Stimulated activated CD8-positive, alpha-beta memory T cell treated with anti-CD3 and anti-CD28 coated beads, Interleukin-7, amount 100 ng/mL, for 1 hour (primary cell): ENCODE measurements at regions not wholly inside any gene's neighbourhood (a gene's known extent, or its start where the extent isn't known, plus 50 kb on each side); places are given as distances from the start of the nearest gene placed in this dataset.

Experiments
- DNase-seq, 2 donors: peaks; one replicate each; pipeline ENCODE4 v3.0.0-alpha.2; 2020; ENCODE audit warnings: low read depth in 2 of 2

DNA sequence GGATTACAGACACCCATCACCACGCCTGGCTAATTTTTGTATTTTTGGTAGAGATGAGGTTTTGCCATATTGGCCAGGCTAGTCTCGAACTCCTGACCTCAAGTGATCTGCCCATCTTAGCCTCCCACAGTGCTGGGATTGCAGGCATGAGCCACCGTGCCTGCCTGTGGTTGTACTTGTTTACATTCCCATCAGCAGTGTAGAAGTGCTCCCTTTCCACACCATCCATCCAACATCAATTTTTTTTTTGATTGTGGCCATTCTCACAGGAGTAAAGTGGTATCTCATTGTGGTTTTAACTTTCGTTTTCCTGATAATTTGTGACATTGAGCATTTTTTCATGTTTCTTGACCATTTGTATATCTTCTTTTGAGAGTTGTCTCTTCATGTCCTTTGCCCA is 1019.4 kb upstream of the SLC10A2 start:
- DNase-seq, result no peak

DNA sequence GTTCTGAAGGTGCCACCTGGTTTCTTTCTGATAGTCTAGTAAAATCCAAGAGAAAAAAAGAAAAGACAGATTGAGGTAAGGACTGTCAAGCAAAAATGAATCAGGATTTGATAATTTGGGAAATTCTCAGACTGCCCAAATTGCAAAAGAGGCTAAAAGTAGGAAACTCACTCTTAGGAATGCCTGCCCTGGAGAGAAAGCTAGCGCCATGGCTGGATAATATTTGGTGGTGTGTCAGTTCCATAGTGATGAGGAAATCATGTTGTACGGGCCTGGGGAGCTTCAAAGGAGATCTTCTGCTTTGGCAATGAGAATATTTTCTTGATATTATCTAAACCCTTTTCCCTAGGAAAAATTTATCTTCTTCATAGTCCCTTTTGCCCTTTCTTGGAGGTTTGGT is 1008.1 kb upstream of the SLC10A2 start:
- DNase-seq, result no peak

DNA sequence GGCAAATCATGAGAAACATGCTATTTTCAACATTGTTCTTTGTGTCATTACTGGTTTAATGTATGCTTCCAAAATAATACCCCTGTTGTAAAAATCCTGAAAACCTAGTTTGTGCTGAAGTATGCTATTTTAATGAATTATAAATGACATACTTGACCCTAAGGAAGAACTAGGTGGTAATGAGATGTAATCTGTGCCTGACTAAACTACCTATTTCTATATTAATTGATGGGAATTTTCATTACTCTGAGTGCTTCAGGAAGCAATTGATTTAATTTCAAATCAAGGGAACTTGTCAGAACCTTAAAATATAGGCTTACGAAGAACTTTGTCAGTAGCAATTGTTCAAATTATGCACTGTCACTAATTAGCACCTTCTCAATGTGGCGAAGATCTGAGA is 1005.6 kb upstream of the SLC10A2 start:
- DNase-seq, result no peak

DNA sequence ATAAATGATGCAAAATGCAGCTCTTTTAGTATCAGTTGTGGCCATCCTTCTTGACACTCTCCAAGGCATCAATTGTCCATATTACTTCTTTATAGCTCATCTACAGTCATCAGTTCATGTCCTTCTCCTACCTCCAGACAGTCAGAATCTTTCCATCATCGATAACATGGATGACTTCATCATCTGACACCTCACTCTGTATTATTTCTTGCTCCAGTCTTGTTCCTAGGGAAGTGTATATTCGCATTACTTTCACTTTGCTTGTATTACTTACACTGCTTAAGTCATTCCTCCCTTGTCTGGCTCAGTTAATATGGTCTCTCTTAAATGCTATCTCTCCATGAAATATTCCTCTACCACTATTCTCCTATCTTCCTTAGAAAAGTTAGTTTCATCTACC is 999.1 kb upstream of the SLC10A2 start:
- DNase-seq, result no peak

DNA sequence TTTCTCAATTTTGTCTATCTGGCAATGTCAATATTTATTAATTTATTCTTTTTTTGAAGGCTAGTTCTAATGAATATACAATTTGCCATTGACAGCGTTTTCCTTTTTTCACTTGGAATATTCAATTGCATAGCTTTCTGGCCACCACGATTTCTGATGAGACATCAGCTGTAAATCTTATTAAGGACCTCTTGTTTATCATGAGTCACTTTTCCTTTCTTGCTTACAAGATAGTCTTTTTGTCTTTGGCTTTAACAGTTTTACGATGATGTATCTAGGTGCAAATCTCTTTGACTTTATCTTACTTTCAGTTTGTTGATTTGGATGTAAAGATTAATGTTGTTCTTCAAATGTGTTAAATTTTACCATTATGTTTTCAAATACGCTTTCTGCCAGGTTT is 991.6 kb upstream of the SLC10A2 start:
- DNase-seq, result no peak

DNA sequence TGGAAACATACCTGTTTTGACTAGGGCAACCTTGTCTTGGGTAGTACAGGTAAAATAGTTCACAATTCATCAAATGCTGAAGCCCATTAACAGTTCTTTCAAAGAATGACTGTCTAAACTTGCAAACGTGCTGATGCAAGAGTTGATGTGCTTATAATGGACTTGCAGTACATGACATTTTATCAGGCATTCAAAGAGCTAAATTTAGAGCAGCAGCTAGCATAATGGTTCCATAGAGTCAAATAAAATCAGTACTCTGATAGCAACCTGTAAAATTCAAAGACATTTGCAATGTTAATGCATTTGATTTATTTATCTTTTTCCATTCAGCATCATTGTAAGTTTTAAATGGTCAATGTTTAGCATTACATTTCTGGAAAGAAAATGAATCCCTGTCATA is 979.7 kb upstream of the SLC10A2 start:
- DNase-seq, result no peak

DNA sequence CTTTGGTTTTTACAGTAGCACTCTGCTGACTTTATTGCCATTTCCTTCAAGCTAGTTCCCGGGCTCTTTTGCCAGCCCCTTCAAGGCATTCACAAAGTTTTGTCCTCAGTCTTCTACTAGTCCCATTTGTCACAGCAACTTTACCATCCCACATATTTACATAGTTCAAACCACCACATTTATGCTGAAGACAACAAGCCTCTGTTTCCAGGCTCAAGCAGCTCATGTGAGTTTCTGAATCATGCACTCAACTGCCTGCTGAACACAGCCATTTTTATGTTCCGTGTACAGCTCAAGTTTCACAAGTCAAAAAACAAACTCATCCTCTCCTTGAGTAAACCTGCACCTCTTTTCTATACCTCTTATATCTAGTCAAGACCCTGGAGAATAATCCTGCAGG is 977.0 kb upstream of the SLC10A2 start:
- no peak for DNase-seq

DNA sequence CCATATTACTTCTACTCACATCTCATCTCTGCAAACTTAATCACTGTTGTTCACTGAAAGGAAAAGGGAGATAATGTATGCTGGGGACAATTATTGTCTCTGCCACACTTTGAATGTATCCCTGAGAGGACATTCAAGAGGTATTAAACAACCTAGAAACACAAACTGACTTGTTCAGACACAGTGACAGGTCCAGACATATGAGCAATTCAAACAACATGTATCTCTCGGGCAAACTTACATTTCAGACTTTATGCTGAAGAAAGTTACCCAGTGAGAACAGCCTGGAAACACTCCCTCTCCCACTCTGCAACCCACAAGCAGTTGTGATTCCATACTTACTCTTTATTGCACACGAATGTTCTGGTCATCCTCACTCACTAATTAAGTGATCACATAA is 968.7 kb upstream of the SLC10A2 start:
- DNase-seq, result no peak

DNA sequence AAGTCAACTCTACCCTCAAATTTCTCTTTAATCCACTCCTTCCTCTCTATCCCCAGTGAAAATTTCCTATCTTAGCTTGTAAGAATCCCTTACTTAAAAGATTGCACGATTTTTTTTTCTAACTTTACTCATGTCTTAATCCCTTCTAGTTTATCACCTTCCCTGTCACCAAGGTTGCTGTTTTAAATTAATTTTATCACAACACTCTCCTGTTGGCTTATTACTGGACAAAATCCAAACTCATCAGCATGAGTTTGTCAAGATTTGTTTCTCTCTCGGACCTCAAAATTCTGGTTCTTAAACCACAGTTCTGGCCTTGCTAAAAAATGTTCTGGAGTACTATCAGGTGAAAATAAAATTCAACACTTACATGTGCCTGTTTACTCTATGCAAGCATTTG is 959.1 kb upstream of the SLC10A2 start:
- no peak for DNase-seq

DNA sequence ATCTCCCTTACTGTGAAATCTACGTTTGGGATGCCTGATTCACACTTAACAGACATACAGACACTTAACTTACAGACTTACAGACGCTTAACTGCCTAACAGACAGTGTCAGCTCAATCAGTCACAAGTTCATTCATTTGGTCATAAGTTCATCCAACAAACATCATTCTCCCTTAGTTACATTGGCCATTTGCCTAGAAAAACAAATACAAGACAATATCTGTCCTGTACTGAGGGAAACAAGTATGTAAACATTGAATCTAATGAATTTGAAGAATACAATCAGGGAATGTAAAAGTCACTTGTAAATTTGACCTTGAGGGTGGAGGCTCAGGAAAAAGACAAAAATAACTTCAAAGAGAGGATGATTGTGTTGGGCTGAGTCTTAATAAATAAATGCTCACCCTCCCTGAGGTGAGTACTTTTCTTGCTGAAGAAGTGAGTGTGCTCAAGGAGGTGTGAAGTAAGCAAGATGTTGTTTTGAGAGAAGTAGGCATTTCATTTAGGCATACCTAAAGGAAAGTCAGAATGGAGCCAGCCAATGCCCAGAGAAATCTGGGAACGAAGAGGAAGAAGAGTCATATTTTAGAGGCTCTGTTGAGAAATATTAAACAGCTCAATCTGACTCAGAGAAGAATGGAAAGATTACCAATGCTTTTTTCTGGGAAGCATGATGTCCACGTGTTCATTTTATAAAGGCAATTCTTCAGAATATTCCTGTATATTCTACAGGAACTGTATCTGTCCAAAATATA is 958.4 kb upstream of the SLC10A2 start:
- DNase-seq, result no peak

DNA sequence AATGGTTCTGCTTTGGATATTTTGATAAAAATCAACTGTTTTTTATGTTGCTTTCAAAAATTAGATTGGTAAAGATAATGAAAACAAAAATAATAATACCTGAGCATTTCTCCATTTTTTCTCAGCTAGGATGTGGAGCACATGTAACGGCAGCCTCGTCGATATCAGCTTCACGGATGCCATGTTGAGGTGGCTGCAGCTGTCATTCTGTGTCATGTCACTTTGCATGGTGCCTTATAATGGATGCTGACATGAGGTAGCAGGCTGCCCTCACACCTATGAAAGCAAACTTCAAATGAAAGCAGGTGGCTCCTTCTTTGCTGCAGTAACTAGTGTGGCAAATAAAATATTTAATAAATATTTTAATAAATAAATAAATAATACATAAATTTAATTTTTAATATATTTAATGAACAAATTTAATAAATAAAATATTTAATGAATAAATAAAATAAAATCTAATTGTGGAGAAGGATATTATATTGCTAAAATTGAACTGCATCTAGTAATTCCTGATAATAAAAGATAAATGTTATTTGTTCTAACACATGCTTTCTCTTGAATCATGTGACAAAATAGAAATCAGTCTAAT is 955.7 kb upstream of the SLC10A2 start:
- no peak for DNase-seq

DNA sequence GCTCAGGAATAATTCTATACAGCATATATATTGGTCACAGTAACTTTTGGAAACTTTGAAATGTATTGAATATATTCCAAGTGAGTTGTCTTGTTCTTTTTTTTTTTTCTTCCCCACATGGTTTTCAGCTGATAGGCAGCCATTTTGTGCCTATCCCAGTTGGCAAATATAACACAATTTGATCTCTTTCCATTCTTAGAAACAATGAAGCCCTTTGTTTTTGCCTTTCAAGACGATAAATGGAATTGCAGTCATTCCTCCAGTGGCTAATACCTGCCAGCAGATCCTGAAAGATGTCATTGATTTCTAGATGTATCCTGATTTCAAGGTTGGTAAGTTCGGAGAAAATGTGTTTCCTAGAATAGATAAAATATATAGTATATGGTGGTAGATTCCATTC is 951.1 kb upstream of the SLC10A2 start:
- DNase-seq, result no peak

DNA sequence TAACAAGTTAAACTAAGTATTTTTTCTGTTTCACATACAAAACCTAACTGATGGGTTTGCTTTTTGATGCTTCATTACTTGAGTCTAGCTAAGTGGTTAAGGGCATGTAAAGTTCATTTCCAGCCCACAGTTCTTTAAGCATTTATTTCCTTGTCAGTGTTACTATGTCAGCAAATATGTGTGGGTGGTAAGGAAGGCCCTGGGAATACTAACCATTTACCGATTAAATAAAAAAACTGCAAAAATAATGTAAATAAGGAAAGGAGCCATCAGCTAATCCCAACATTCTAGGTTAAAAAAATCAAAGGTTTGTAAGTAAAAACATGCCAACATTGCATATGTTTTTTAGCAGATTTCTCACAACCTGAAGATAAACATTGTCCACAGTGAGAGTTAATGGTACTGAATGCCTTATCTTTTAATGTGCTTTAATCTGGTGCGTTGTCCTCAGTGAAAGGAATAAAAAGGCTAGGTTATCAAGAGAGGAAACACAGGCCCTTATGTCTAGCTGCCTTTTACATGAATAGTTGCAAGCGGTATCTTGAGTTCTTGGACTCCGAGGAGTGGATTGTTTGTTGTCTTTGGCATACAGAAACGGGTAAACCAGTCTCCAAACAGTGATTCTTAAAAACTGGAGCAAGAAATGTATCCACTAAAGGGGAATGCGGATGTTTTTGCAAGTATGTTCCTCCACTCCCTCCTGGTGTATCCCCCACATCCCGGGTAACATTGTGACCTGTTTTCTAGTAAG is 949.6 kb upstream of the SLC10A2 start:
- no peak for DNase-seq

DNA sequence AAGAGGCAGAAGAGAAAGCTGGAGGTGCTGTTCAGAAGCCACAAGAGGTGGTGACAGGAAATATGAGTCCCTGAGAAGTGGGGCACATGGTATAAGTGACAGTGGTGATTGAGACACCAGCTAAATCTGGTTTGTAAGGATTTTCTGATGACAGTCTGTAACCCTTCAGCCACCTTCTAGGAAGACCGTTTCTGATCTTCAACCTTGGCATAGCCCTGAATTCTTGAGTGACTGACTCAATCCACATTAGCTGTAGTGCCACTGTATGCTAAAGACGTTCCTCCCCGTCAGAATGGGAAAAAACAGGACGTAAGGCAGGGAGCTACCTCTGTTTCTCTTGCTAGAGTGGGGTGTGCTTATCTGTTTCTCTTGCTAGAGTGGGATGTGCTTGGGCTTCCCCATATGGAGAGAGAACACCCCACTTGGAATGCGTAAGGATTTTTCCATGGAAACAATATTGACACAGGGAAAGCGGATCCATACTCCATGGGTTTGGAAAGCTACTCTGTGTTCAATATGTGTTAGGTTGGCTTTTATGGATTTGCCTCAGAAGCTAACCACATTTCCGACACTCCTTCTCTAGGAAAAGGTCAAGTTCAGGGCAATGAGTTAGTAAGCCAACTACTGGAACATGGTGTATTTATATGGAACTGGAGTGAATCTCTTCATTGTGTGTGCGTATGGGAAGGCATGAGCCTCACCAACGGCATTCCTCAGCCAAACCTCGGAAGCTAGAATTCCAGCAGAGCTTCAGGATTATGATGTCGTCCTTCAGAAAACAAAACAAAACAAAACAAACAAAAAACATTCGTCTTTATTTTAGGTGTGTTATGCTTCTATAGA is 948.8 kb upstream of the SLC10A2 start:
- DNase-seq, result no peak

DNA sequence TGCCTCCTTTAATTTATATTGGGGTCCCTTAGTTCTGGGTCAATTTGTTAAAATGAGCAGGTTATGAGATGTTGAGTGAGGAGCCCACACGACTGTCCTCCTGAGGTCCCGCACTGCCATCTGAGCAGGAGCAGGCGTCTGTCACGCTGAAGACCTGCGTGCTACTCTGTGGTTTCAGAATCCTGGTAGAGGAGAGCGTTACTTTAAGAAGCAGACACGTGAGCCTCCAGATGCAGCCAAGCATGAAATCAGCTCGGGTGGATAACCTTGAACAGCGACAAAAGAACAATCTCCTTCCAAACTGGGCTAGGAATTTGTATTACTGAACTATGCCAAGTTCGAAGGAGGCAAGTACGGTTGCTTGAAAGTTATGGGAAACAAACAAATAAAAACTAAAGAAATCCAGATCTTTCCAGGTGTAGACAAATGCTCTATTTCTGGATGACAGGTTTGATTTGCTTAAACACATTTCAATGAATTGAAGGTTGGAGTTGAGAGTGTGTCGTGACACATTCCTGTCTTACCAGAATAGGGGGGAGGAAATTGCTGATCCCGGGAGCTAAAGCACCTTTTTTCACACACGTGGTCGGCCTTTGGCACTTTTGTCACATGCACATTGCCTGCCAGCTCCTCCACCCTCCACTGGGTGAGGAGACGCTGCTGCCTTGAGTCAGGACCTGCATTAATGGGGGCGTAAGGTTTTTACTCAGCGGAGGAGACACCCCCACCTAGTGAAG is 945.5 kb upstream of the SLC10A2 start:
- no peak for DNase-seq

DNA sequence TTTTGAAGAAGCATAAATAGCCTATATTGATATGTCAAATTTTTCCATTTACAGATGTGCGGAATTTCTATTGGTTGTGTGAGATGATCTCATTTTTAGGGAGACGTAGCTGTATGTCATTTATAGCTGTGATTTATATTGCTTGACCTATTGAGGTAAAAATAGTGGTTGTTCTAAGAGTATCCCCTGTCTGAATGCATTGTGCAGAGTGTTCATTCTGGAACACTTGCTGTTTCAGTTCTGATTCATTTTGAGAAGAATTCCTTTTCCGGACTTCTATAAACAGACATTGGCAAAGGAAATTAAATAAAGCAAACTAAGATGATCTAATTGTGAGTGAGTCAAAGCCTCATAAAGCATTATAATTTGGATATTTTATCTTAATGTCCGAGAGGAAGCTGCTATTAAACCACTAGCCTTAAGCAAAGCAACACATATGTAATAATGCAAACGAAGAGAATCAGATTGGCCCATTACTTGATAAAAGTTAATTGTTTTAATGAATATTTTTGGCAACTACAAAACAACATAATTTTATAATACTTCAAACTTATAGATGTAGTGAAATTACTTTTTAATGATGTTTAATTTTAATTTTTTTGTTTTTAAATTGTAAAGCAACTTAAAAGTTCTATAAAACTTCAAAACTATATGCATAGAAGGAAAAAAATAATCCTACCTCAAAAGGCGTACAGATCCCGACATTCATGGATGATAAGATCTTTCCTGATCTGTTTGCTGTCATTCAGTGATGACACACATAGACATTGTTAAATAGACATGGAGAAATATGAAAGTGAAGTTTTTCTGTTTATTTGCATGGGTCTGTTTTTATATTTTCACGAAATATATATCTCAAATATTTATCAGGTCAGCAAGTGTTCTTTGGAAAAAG is 942.6 kb upstream of the SLC10A2 start:
- DNase-seq, result no peak

DNA sequence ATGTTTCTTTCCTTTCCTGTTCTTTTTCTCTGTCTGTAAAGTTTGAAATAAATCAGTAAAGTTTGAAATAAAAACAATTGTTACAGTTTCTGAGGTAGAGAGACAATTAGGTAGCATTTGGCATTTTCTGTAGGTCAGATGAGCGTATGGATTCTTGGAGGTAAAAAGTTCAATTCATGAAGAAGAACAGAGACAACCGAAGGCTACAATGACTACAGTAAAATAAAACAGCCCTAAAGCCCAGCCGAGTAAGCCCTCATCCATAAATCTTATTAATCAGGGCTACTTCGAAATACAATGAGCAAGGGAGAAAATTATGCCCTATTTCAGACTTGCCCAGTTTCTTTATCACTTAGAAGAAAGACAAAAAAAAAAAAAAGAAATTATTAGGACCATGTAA is 941.9 kb upstream of the SLC10A2 start:
- no peak for DNase-seq

DNA sequence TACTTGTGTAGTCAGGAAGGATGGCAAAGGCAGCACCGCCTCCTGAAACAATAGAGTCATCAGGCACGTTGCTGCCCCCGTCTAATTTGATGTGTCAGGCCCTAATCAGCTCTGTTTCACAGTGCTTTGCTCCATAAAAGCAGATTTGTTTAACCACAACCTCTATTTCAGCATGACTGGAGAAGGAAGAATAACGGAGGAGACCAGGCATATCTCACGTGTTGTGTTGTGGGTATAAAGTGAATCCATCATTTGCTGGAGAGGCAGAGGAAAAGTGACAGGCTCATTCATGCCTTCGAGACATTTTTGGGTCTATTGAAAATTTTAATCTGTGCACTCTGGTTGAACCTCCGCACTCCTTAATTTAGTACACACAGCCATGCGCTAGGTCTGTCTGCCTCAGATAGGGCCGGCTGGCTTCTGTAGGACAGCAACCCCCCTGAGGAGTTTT is 940.4 kb upstream of the SLC10A2 start:
- DNase-seq, result no peak

DNA sequence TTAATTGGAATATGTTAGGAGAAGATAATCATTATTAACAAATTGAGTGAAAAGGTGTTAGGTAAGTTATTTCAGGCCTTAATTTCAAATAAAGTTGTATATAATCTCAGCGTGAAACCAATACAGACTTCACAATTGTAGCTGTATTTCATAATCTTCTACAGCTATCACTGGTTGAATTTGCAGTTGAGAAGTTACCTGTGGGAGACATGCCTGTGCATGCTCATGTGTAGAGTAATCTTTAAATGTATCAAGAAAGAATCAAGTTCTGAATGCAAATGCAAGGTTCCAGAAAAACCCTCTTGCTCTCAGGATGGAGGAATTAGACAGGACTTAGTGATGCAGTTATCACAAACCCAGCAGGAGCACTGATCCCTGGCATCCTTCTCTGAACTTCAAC is 938.4 kb upstream of the SLC10A2 start:
- DNase-seq, result no peak

DNA sequence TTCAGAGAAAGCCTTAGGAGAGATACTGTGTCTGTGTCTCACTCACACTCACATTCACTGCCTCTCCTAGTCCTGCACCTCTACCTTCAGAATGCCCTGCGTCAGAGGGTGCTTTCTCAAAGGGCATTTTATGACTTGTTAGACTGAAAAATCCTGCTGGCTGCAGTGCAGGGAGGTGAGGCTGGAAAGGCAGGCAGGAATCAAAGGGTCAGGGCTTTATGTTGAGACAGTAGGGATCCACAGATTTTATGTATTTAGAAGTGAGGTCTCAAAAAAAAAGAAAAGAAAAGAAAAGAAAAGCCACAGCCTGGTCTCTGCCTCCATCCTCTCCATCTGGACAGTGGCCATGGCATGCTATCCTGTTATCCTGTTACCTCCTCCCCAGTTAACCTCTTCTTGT is 936.0 kb upstream of the SLC10A2 start:
- DNase-seq, result no peak
